ENCODE measurements at regions not wholly inside any gene's neighbourhood (a gene's known extent, or its start where the extent isn't known, plus 50 kb on each side); places are given as distances from the start of the nearest gene placed in this dataset.
A peak's percentile ranks its signal among the peaks of the same experiment; 100 is the strongest.

DNA sequence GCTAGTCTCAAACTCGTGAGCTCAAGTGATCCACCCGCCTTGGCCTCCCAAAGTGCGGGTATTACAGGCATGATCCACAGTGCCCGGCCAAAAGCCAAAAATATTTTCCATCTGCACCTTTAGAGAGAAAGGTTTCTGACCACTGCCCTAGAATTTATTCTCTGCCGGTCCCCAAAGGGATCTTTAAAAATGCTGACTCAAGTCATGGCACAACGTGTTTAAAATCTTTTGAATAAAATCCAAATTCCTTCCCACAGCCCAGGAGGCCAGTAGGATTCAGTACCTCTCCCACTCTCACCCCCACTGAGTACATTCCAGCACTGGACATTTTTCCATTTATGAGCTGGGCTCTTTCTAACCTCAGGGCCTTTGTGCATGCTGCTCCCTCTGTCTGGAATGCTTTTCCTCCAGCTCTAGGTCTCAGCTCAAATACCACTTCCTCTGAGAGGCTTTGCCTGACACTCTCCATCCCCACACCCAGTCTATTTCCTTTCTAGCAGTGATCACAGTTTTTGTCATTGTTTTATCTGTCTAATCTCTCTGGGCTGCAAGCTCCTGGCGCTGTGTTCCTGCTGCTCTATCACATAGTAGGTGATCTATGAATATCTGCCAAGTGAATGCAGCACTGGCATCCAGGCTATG is 502.9 kb downstream of the SHQ1 start:
- no peak for ATAC-seq
- no peaks in the 10 kb centered on the region for H3K9me2 ChIP-seq (ENCODE audit: insufficient read depth)
- Mint-ChIP-seq H3K4me1 (peaks cover 18% of the 10 kb centered on the region), H3K9me3 (no peaks in the 10 kb centered on the region), H3K27me3 (ENCODE audit: insufficient read depth, low read depth, poor library complexity) (peaks cover 9% of the 10 kb centered on the region), H3K4me3 (no peak overlapping the region), H3K27ac (no peak overlapping the region; the same call in 1 of the 2 replicates), H3K36me3 (ENCODE audit: low read depth) (no peaks in the 10 kb centered on the region)
- DNase-seq (ENCODE audit: low spot score), result no peak
- no peak for TF ChIP-seq ZNF331 (CRISPR knock-in tag; IDR thresholded peaks at IDR 0.05; ENCODE audit: low read depth)
- TF ChIP-seq ETS1 (IDR thresholded peaks at IDR 0.05), result no peak
- no peak for TF ChIP-seq EZH2 (IDR thresholded peaks at IDR 0.05; ENCODE audit: low read depth, unreplicated experiment)
- no peak for TF ChIP-seq ZNF462 (CRISPR knock-in tag; IDR thresholded peaks at IDR 0.05)
- TF ChIP-seq ZNF114 (CRISPR knock-in tag; IDR thresholded peaks at IDR 0.05), result no peak
- TF ChIP-seq CTCF (conservative IDR thresholded peaks at IDR 0.05; ENCODE audit: low read depth in 2 of 2), result no peak
- no peak for TF ChIP-seq POLR2AphosphoS5 (IDR thresholded peaks at IDR 0.05; ENCODE audit: low read depth)
- TF ChIP-seq STAT1 (IDR thresholded peaks at IDR 0.05; ENCODE audit: unreplicated experiment), result no peak
- H3K4me1 ChIP-seq (ENCODE audit: insufficient read depth), result peaks cover 6% of the 10 kb centered on the region; the same call in 1 of the 2 replicates
- H3K36me3 ChIP-seq (ENCODE audit: insufficient read depth), result no peaks in the 10 kb centered on the region
- H3K4me3 ChIP-seq, result no peak overlapping the region
- H3F3A ChIP-seq (replicated peaks; ENCODE audit: low read depth), result no peaks in the 10 kb centered on the region
- peak overlapping the region; percentile 85 for H2AFZ ChIP-seq
- H4K20me1 ChIP-seq (replicated peaks; ENCODE audit: insufficient read depth), result no peaks in the 10 kb centered on the region
- H3K79me2 ChIP-seq (replicated peaks; ENCODE audit: insufficient read depth), result no peaks in the 10 kb centered on the region
- H3K27ac ChIP-seq (ENCODE audit: low read depth), result no peak overlapping the region
- no peaks in the 10 kb centered on the region for H3K27me3 ChIP-seq (ENCODE audit: insufficient read depth)
- H3K4me2 ChIP-seq, result no peak overlapping the region
